Tibial nerve (tissue), 4 donors: ENCODE measurements at regions not wholly inside any gene's neighbourhood (a gene's known extent, or its start where the extent isn't known, plus 50 kb on each side); places are given as distances from the start of the nearest gene placed in this dataset.
"Not testable (repeated sequence)": the region's sequence is repeated elsewhere in the genome, so short reads cannot be mapped to it uniquely, and the experiment has no call there.

Experiments
- DNase-seq, 2 donors: peaks; one replicate each; pipeline ENCODE4 v3.0.0-alpha.2; 2019; ENCODE audit warnings: low spot score in 2 of 2
- H3K27ac ChIP-seq, 4 donors: fragments of 200-600 bp; sonication (generic) in 3 of 4; one replicate each; pipeline ENCODE4 v1.5.1; 2017 to 2019; ENCODE audit warnings: mild to moderate bottlenecking in 1 of 4
- H3K27me3 ChIP-seq, 2 donors: fragments of 200-600 bp; sonication (generic) in 1 of 2; one replicate each; pipeline versions ENCODE4 v1.5.1 to v1.6.0; 2017 to 2019
- H3K36me3 ChIP-seq, 3 donors: fragments of 200-600 bp; sonication (generic); one replicate each; pipeline ENCODE4 v1.5.1; 2018 to 2019
- H3K4me1 ChIP-seq, 4 donors: fragments of 200-600 bp; sonication (generic) in 3 of 4; one replicate each; pipeline ENCODE4 v1.5.1; 2017 to 2019
- H3K4me3 ChIP-seq, 4 donors: fragments of 200-600 bp; sonication (generic) in 3 of 4; one replicate each; pipeline ENCODE4 v1.5.1; 2017 to 2019; ENCODE audit warnings: mild to moderate bottlenecking in 1 of 4, moderate library complexity in 1 of 4
- H3K9me3 ChIP-seq, 4 donors: fragments of 200-600 bp; sonication (generic) in 3 of 4; one replicate each; pipeline ENCODE4 v1.5.1; 2017 to 2019
- EP300 ChIP-seq, 2 donors: sonication (generic); formaldehyde crosslinking; IDR thresholded peaks; one replicate each; pipeline ENCODE4 v1.6.1; 2017; ENCODE audit warnings: antibody characterized with exemption in 2 of 2, mild to moderate bottlenecking in 1 of 2
- POLR2A ChIP-seq, 2 donors: fragments of 450-650 bp; IDR thresholded peaks; one replicate each; pipeline ENCODE4 v1.6.1; 2017; ENCODE audit warnings: antibody characterized with exemption in 2 of 2, mild to moderate bottlenecking in 2 of 2, moderate library complexity in 2 of 2
- WGBS, 2 donors: methylation state at CpG; one replicate each; pipeline ENCODE4 v1.1.5; 2018; 5-methylcytosine and 5-hydroxymethylcytosine counted together
- TF ChIP-seq, protein P1 (sequence below), 5 experiments: fragments of 200-600 bp in 3 of 5; fragments of 450-650 bp in 2 of 5; sonication (generic) in 3 of 5; IDR thresholded peaks; one replicate each; pipeline ENCODE4 v1.5.1; 2016 to 2019; ENCODE audit warnings: antibody characterized with exemption in 5 of 5, mild to moderate bottlenecking in 3 of 5, moderate library complexity in 2 of 5

DNA sequence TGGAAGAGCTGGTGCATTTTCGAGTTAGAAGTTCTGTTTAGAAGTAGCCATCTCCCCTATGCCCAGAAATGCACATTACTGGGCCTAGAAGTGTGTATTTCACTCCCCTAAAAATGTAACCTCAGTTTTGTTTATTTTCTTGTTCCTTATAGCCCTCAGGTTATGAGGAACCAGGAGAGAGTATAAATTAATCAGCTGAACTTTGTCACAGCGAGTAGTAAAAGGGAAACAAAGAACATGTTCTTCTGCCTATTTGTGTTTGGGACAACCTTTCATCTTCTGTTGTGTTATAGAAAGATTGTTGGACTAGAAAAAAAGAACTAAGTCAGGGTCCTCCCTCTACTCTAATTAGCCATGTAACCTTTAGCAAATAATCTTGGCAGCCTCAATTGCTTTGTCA is 160.5 kb upstream of the PDE4B start:
- no peaks in the 10 kb centered on the region for H3K27me3 ChIP-seq
- no peaks in the 10 kb centered on the region for H3K36me3 ChIP-seq
- no peak overlapping the region for H3K27ac ChIP-seq
- no peaks in the 10 kb centered on the region for H3K9me3 ChIP-seq
- no peak overlapping the region for H3K4me3 ChIP-seq
- TF ChIP-seq EP300 (IDR thresholded peaks at IDR 0.05) (no peak), POLR2A (IDR thresholded peaks at IDR 0.05) (no peak)
- TF ChIP-seq, protein P1, sequence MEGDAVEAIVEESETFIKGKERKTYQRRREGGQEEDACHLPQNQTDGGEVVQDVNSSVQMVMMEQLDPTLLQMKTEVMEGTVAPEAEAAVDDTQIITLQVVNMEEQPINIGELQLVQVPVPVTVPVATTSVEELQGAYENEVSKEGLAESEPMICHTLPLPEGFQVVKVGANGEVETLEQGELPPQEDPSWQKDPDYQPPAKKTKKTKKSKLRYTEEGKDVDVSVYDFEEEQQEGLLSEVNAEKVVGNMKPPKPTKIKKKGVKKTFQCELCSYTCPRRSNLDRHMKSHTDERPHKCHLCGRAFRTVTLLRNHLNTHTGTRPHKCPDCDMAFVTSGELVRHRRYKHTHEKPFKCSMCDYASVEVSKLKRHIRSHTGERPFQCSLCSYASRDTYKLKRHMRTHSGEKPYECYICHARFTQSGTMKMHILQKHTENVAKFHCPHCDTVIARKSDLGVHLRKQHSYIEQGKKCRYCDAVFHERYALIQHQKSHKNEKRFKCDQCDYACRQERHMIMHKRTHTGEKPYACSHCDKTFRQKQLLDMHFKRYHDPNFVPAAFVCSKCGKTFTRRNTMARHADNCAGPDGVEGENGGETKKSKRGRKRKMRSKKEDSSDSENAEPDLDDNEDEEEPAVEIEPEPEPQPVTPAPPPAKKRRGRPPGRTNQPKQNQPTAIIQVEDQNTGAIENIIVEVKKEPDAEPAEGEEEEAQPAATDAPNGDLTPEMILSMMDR (IDR thresholded peaks at IDR 0.05), result no peak
- 80% methylated on average over 2 of the region's 2 CpGs for WGBS, 2 donors
- DNase-seq, result no peak
- no peaks in the 10 kb centered on the region for H3K4me1 ChIP-seq

DNA sequence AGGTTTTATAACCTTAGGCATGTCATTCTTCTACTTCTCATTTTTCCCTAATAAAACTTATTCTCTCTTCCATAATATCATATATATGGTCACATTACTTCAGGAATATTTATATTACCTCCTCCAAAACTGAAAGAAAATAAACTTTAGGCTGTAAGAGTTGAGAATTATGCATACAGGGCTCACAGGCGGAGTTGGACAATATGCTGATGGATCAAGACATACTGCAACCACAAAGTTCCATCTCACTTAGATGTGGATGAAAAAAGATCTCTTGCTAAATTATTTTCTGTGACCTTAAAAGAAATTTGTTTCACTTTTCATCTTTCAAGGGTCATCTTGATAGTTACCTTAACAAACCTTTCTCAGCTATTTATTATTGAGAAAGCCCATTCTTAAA is 152.6 kb upstream of the PDE4B start:
- no peak for DNase-seq
- Histone ChIP-seq H3K36me3 (no peaks in the 10 kb centered on the region), H3K9me3 (peaks cover 0 to 4% (median 0%) of the 10 kb centered on the region in 4 donors), H3K27ac (no peak overlapping the region), H3K4me3 (no peak overlapping the region), H3K4me1 (no peaks in the 10 kb centered on the region), H3K27me3 (no peaks in the 10 kb centered on the region)
- WGBS, 2 donors, result 94 to 98% methylated on average over 1 of the region's 1 CpG
- TF ChIP-seq POLR2A (IDR thresholded peaks at IDR 0.05) (no peak), EP300 (IDR thresholded peaks at IDR 0.05) (no peak)
- TF ChIP-seq, protein P1 (IDR thresholded peaks at IDR 0.05), result no peak

DNA sequence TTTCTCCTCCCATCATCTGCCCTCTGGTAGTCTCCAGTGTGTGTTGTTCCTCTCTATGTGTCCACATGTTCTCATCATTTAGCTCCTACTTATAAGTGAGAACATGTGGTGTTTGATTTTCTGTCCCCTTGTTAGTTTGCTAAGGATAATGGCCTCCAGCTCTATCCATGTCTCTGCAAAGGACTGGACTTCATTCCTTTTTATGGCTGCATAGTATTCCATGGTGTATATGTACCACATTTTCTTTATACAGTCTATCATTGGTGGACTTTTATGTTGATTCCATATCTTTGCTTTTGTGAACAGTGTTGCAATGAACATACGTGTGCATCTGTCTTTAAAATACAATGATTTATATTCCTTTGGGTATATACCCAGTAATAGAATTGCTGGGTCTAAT is 143.5 kb upstream of the PDE4B start:
- WGBS, 2 donors, result 92 to 100% methylated on average over 1 of the region's 1 CpG
- H3K4me3 ChIP-seq, H3K27ac ChIP-seq, DNase-seq, H3K27me3 ChIP-seq, H3K36me3 ChIP-seq, H3K4me1 ChIP-seq: not testable (repeated sequence)
- peaks cover 0 to 28% (median 2%) of the 10 kb centered on the region in 4 donors for H3K9me3 ChIP-seq

DNA sequence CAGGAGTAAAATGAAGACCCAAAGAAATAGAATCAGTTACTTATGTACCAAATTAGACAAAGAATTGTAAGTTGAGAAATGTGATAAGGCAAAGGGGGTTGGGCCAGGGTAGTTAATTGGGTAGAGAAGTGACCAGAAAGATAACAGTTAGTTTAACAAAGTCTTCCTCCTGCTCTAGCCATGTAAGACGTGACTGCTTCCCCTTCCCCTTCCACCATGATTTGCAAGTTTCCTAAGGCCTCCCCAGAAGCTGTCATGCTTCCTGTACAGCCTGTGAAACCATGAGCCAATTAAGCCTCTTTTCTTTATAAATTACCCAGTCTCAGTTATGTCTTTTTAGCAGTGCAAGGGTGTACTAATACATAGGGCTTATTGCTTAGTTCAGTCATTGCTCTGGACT is 142.0 kb upstream of the PDE4B start:
- Histone ChIP-seq H3K9me3 (peaks cover 0 to 28% (median 2%) of the 10 kb centered on the region in 4 donors), H3K36me3 (no peaks in the 10 kb centered on the region), H3K27me3 (no peaks in the 10 kb centered on the region), H3K4me3 (no peak overlapping the region), H3K4me1 (no peaks in the 10 kb centered on the region), H3K27ac (no peak overlapping the region)
- no peak for DNase-seq
- 67 to 71% methylated on average over 1 of the region's 1 CpG for WGBS, 2 donors
- TF ChIP-seq, protein P1 (IDR thresholded peaks at IDR 0.05), result no peak
- TF ChIP-seq EP300 (IDR thresholded peaks at IDR 0.05), result no peak
- no peak for TF ChIP-seq POLR2A (IDR thresholded peaks at IDR 0.05)

DNA sequence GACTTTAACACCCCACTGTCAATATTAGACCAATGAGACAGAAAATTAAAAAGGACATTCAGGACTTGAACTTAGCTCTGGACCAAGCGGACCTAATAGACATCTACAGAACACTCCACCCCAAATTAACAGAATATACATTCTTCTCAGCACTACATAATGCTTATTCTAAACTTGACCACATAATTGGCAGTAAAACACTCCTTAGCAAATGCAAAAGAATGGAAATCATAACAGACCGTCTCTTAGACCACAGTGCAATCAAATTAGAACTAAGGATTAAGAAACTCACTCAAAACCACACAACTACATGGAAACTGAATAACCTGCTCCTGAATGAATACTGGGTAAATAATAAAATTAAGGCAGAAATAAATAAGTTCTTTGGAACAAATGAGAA is 138.2 kb upstream of the PDE4B start:
- not testable (repeated sequence) for H3K4me1 ChIP-seq, DNase-seq, H3K27ac ChIP-seq, H3K9me3 ChIP-seq, H3K27me3 ChIP-seq, H3K36me3 ChIP-seq, H3K4me3 ChIP-seq
- 68 to 75% methylated on average over 2 of the region's 2 CpGs for WGBS, 2 donors

DNA sequence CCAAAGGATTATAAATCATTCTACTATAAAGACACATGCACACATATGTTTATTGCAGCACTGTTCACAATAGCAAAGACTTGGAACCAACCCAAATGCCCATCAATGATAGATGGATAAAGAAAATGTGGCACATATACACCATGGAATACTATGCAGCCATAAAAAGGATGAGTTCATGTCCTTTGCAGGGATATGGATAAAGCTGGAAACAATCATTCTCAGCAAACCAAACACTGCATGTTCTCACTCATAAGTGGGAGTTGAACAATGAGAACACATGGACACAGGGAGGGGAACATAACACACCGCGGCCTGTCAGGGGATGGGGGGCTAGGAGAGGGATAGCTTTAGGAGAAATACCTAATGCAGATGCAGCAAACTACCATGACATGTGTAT is 135.1 kb upstream of the PDE4B start:
- not testable (repeated sequence) for H3K27me3 ChIP-seq, DNase-seq, H3K4me1 ChIP-seq, H3K27ac ChIP-seq, H3K4me3 ChIP-seq, H3K36me3 ChIP-seq, H3K9me3 ChIP-seq
- 95 to 97% methylated on average over 2 of the region's 2 CpGs for WGBS, 2 donors

DNA sequence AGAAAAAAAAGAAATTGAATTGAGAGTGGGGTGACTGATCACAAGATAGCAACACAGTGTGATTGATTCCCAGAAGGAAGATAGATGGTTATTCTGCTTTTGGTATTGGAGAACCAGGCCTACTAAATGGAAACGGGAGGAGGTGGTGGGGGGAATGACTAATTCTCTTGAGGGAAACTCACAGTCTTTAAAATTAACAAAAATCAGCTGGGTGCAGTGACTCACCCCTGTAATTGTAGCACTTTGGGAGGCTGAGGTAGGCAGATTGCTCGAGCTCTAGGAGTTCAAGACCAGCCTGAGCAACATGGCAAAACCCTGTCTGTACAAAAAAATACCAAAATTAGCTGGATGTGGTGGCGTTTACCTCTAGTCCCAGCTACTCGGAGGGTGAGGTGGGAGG is 134.6 kb upstream of the PDE4B start:
- H3K36me3 ChIP-seq, result no peaks in the 10 kb centered on the region
- no peak for DNase-seq
- WGBS, 2 donors, result 67 to 83% methylated on average over 4 of the region's 4 CpGs
- TF ChIP-seq POLR2A (IDR thresholded peaks at IDR 0.05) (no peak), EP300 (IDR thresholded peaks at IDR 0.05) (no peak)
- TF ChIP-seq, protein P1 (IDR thresholded peaks at IDR 0.05), result no peak
- H3K27me3 ChIP-seq, result no peaks in the 10 kb centered on the region
- H3K4me1 ChIP-seq, result no peaks in the 10 kb centered on the region
- no peak overlapping the region for H3K27ac ChIP-seq
- H3K9me3 ChIP-seq, result no peaks in the 10 kb centered on the region
- no peak overlapping the region for H3K4me3 ChIP-seq
